Naive thymus-derived CD4-positive, alpha-beta T cell (primary cell): ENCODE measurements at regions not wholly inside any gene's neighbourhood (a gene's known extent, or its start where the extent isn't known, plus 50 kb on each side); places are given as distances from the start of the nearest gene placed in this dataset.
A peak's percentile ranks its signal among the peaks of the same experiment; 100 is the strongest.

Source experiments
- ATAC-seq: fragments of 150-1000 bp; cut with Tn5 transposase; 2 replicates; pipeline ENCODE4 v1.10.0; 2021; ENCODE audit warnings: mild to moderate bottlenecking, moderate library complexity
- CTCF ChIA-PET: fragments of 350-600 bp; sonication (Branson Sonifier 250); formaldehyde crosslinking; loops from one replicate; lab custom pipeline; 2021; ENCODE audit warnings: antibody characterized with exemption; lab: Charles Lee
- POLR2A ChIA-PET: fragments of 350-600 bp; sonication (Branson Sonifier 250); formaldehyde crosslinking; loops from one replicate; lab custom pipeline; 2021; ENCODE audit warnings: antibody characterized with exemption, inconsistent platforms; lab: Charles Lee
- DNase-seq, 9 donors: peaks; one replicate each; pipeline versions ENCODE4 v3.0.0 to v3.0.0-alpha.2; 2020 to 2022; ENCODE audit warnings: mixed read lengths in 1 of 9
- H3K27ac ChIP-seq: one replicate; pipeline ENCODE4 v1.7.0; 2013; ENCODE audit warnings: mild to moderate bottlenecking, low read depth, low read length, moderate library complexity
- H3K27me3 ChIP-seq, 2 donors: one replicate each; pipeline ENCODE4 v1.7.0; 2013; ENCODE audit warnings: low read length in 2 of 2, mild to moderate bottlenecking in 2 of 2, moderate library complexity in 2 of 2; ENCODE audit not compliant: control insufficient read depth in 2 of 2, insufficient read depth in 2 of 2
- H3K36me3 ChIP-seq, 3 experiments: 1 replicate in 2 of 3; 2 replicates in 1 of 3; pipeline ENCODE4 v1.7.0; 2013; ENCODE audit warnings: low read length in 3 of 3, mild to moderate bottlenecking in 3 of 3, moderate library complexity in 1 of 3; ENCODE audit not compliant: insufficient read depth in 3 of 3, control insufficient read depth in 2 of 3
- H3K4me1 ChIP-seq, 2 donors: one replicate each; pipeline ENCODE4 v1.7.0; 2013; ENCODE audit warnings: low read length in 2 of 2, mild to moderate bottlenecking in 2 of 2, moderate library complexity in 1 of 2; ENCODE audit not compliant: control insufficient read depth in 2 of 2, insufficient read depth in 2 of 2
- H3K4me3 ChIP-seq: 2 replicates; pipeline ENCODE4 v1.7.0; 2013; ENCODE audit warnings: mild to moderate bottlenecking, low read length
- H3K9me3 ChIP-seq, 3 experiments: 1 replicate in 2 of 3; 2 replicates in 1 of 3; pipeline ENCODE4 v1.7.0; 2013; ENCODE audit warnings: low read length in 3 of 3; ENCODE audit not compliant: control insufficient read depth in 2 of 3
- H3K27ac Mint-ChIP-seq, 9 donors: one replicate each; pipeline ENCODE4 v1.8.0; 2020 to 2022; ENCODE audit warnings: mixed read lengths in 9 of 9, mild to moderate bottlenecking in 8 of 9, moderate library complexity in 5 of 9, inconsistent platforms in 2 of 9
- H3K27me3 Mint-ChIP-seq, 5 donors: one replicate each; pipeline ENCODE4 v1.8.0; 2021 to 2022; ENCODE audit warnings: mixed read lengths in 5 of 5, mild to moderate bottlenecking in 1 of 5
- H3K36me3 Mint-ChIP-seq, 5 donors: one replicate each; pipeline ENCODE4 v1.8.0; 2020 to 2022; ENCODE audit warnings: mixed read lengths in 5 of 5, mild to moderate bottlenecking in 3 of 5, inconsistent platforms in 1 of 5
- H3K4me1 Mint-ChIP-seq, 7 donors: one replicate each; pipeline ENCODE4 v1.8.0; 2020 to 2022; ENCODE audit warnings: mixed read lengths in 7 of 7, mild to moderate bottlenecking in 3 of 7, inconsistent platforms in 1 of 7
- H3K4me3 Mint-ChIP-seq, 10 donors: one replicate each; pipeline ENCODE4 v1.8.0; 2020 to 2022; ENCODE audit warnings: mild to moderate bottlenecking in 10 of 10, mixed read lengths in 10 of 10, moderate library complexity in 6 of 10, inconsistent platforms in 2 of 10
- H3K9me3 Mint-ChIP-seq, 11 donors: one replicate each; pipeline ENCODE4 v1.8.0; 2020 to 2022; ENCODE audit warnings: mixed read lengths in 11 of 11, mild to moderate bottlenecking in 4 of 11, inconsistent platforms in 1 of 11, moderate library complexity in 1 of 11
- intact Hi-C, 2 donors: fragments of 100-400 bp; cut with micrococcal nuclease; formaldehyde crosslinking; loops; one replicate each; pipeline ENCODE4 v1.15.1; 2023

DNA sequence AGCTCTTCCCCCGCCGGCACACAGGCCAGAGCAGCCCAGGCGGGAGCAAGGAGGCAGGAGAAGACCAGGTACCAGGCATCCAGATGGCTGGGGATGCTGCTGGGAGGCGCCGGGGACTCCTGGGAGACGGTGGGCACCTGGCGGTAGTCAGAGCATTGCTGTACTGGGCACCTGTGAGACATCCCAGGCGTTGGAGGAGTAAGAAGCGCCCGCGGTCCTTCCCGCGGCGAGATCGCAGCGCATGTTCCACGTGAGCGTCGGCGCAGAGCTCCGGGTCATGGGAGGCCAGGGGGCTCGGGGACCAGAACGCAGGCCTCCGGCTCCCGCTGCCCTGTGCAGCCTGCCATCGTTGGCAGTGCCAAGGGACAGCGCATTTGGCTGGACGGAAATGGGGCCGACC is 293.7 kb upstream of the CDYL start:
- H3K4me1 ChIP-seq: no peaks in the 10 kb centered on the region
- H3K36me3 Mint-ChIP-seq: peaks cover 0 to 4% (median 0%) of the 10 kb centered on the region in 5 donors
- H3K9me3 ChIP-seq: no peaks in the 10 kb centered on the region
- H3K4me1 Mint-ChIP-seq: no peaks in the 10 kb centered on the region
- intact Hi-C loops: no loop called here
- no peak overlapping the region for H3K27ac Mint-ChIP-seq
- peaks cover 0 to 6% (median 3%) of the 10 kb centered on the region in 11 donors for H3K9me3 Mint-ChIP-seq
- POLR2A ChIA-PET: no interaction called here
- no peaks in the 10 kb centered on the region for H3K36me3 ChIP-seq
- H3K27ac ChIP-seq: no peak overlapping the region
- ATAC-seq (no peak), DNase-seq (no peak)
- H3K4me3 Mint-ChIP-seq: no peak overlapping the region
- CTCF ChIA-PET: no interaction called here
- no peaks in the 10 kb centered on the region for H3K27me3 ChIP-seq
- H3K27me3 Mint-ChIP-seq: peaks cover 0 to 32% (median 27%) of the 10 kb centered on the region in 5 donors
- no peak overlapping the region for H3K4me3 ChIP-seq

GRCh38 chr6:4480788-4481735 is 295.1 kb upstream of the CDYL start:
- peaks cover 0 to 45% (median 36%) of the 10 kb centered on the region in 5 donors for H3K27me3 Mint-ChIP-seq
- DNase-seq (no peak), ATAC-seq (no peak)
- peaks cover 0 to 5% (median 0%) of the 10 kb centered on the region in 11 donors for H3K9me3 Mint-ChIP-seq
- Histone ChIP-seq H3K4me1 (no peaks in the 10 kb centered on the region), H3K27me3 (no peaks in the 10 kb centered on the region), H3K4me3 (no peak overlapping the region), H3K36me3 (no peaks in the 10 kb centered on the region), H3K9me3 (no peaks in the 10 kb centered on the region), H3K27ac (no peak overlapping the region)
- no peak overlapping the region for H3K27ac Mint-ChIP-seq
- intact Hi-C loops: no loop called here
- ChIA-PET POLR2A (no interaction called here), CTCF (no interaction called here)
- peaks cover 0 to 3% (median 0%) of the 10 kb centered on the region in 5 donors for H3K36me3 Mint-ChIP-seq
- H3K4me1 Mint-ChIP-seq: no peaks in the 10 kb centered on the region
- H3K4me3 Mint-ChIP-seq: no peak overlapping the region

- Histone ChIP-seq H3K27ac (no peak overlapping the region), H3K27me3 (no peaks in the 10 kb centered on the region), H3K4me3 (no peak overlapping the region), H3K9me3 (no peaks in the 10 kb centered on the region), H3K36me3 (no peaks in the 10 kb centered on the region), H3K4me1 (no peaks in the 10 kb centered on the region)
- peaks cover 0 to 3% (median 0%) of the 10 kb centered on the region in 5 donors for H3K36me3 Mint-ChIP-seq
- H3K27me3 Mint-ChIP-seq: peaks cover 0 to 36% (median 34%) of the 10 kb centered on the region in 5 donors
- ATAC-seq (no peak), DNase-seq (no peak)
- ChIA-PET POLR2A (no interaction called here), CTCF (no interaction called here)
- intact Hi-C loops: no loop called here
- peaks cover 0 to 8% (median 0%) of the 10 kb centered on the region in 11 donors for H3K9me3 Mint-ChIP-seq
- no peak overlapping the region for H3K27ac Mint-ChIP-seq
- H3K4me3 Mint-ChIP-seq: no peak overlapping the region
- no peaks in the 10 kb centered on the region for H3K4me1 Mint-ChIP-seq
Measured at GRCh38 chr6:4478098-4478497, 298.1 kb upstream of the CDYL start.

GRCh38 chr6:4474810-4475209 is 301.4 kb upstream of the CDYL start:
- Mint-ChIP-seq H3K9me3 (peaks cover 4 to 41% (median 14%) of the 10 kb centered on the region in 11 donors), H3K36me3 (peaks cover 0 to 8% (median 3%) of the 10 kb centered on the region in 5 donors), H3K27ac (no peak overlapping the region), H3K27me3 (peaks cover 0 to 22% (median 18%) of the 10 kb centered on the region in 5 donors), H3K4me3 (no peak overlapping the region), H3K4me1 (peaks cover 0 to 1% (median 0%) of the 10 kb centered on the region in 7 donors)
- Histone ChIP-seq H3K27ac (no peak overlapping the region), H3K4me1 (no peaks in the 10 kb centered on the region), H3K36me3 (no peaks in the 10 kb centered on the region), H3K27me3 (no peaks in the 10 kb centered on the region), H3K9me3 (peaks cover 0 to 11% (median 0%) of the 10 kb centered on the region in 3 experiments), H3K4me3 (no peak overlapping the region)
- CTCF ChIA-PET: no interaction called here
- intact Hi-C loops: no loop called here
- ATAC-seq: no peak
- DNase-seq: no peak
- POLR2A ChIA-PET: no interaction called here

DNA sequence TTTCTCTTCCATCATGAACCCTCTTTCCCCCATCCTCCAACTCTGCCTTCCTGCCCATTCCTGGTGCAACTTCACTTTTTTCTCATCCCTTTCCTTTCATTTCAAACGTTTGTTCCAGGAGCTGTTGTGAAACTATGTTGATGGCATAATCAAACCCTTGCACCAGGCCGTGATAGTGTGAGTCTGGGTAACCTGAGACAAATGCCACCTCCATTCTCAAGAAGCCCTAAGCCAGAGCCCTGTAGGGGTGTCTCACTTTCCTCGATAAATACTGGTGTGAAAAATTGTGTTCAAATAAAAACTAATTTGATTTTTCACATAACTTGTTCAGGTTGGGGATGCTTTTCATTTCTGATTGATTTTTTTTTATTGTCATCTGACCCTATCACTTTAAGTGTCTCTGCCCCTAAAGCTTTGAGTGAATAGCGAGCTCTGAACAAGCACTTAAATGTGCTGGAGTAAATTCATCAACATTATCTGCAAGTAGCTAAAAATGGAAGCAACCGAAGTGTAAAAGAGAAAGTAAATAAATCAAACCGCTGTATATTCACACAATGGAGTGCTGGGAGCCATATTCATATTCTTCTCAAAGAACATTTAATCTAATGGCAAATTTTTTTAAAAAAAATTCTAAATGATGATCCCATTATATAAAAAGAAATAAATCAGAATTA is 303.1 kb upstream of the CDYL start:
- ATAC-seq: no peak
- ChIA-PET POLR2A (no interaction called here), CTCF (no interaction called here)
- Mint-ChIP-seq H3K4me1 (peaks cover 0 to 1% (median 0%) of the 10 kb centered on the region in 7 donors), H3K27ac (peak overlapping the region in 1 of 9 donors; percentile 59), H3K27me3 (peaks cover 0 to 20% (median 17%) of the 10 kb centered on the region in 5 donors), H3K9me3 (peaks cover 4 to 41% (median 15%) of the 10 kb centered on the region in 11 donors), H3K4me3 (no peak overlapping the region), H3K36me3 (peaks cover 0 to 8% (median 3%) of the 10 kb centered on the region in 5 donors)
- no peak overlapping the region for H3K4me3 ChIP-seq
- H3K27me3 ChIP-seq: no peaks in the 10 kb centered on the region
- H3K4me1 ChIP-seq: no peaks in the 10 kb centered on the region
- H3K36me3 ChIP-seq: no peaks in the 10 kb centered on the region
- no peak for DNase-seq
- H3K9me3 ChIP-seq: peaks cover 0 to 11% (median 0%) of the 10 kb centered on the region in 3 experiments
- no peak overlapping the region for H3K27ac ChIP-seq
- intact Hi-C loops: no loop called here

GRCh38 chr6:4472222-4472621 is 304.0 kb upstream of the CDYL start:
- peaks cover 0 to 14% (median 11%) of the 10 kb centered on the region in 5 donors for H3K27me3 Mint-ChIP-seq
- peaks cover 0 to 1% (median 0%) of the 10 kb centered on the region in 7 donors for H3K4me1 Mint-ChIP-seq
- ChIA-PET POLR2A (no interaction called here), CTCF (no interaction called here)
- Histone ChIP-seq H3K36me3 (no peaks in the 10 kb centered on the region), H3K9me3 (peaks cover 0 to 11% (median 0%) of the 10 kb centered on the region in 3 experiments), H3K27me3 (no peaks in the 10 kb centered on the region), H3K4me1 (no peaks in the 10 kb centered on the region), H3K4me3 (no peak overlapping the region), H3K27ac (no peak overlapping the region)
- H3K4me3 Mint-ChIP-seq: no peak overlapping the region
- no peak overlapping the region for H3K27ac Mint-ChIP-seq
- peaks cover 0 to 8% (median 3%) of the 10 kb centered on the region in 5 donors for H3K36me3 Mint-ChIP-seq
- no peak for ATAC-seq
- intact Hi-C loops: no loop called here
- no peak for DNase-seq
- H3K9me3 Mint-ChIP-seq: peaks cover 4 to 41% (median 14%) of the 10 kb centered on the region in 11 donors
